Omental fat pad (tissue), 3 donors: ENCODE measurements at regions not wholly inside any gene's neighbourhood (a gene's known extent, or its start where the extent isn't known, plus 50 kb on each side); places are given as distances from the start of the nearest gene placed in this dataset.
"Not testable (repeated sequence)": the region's sequence is repeated elsewhere in the genome, so short reads cannot be mapped to it uniquely, and the experiment has no call there.

Experiments
- ATAC-seq: fragments of 150-250 bp; one replicate; pipeline ENCODE4 v1.9.1; 2016; ENCODE audit warnings: mild to moderate bottlenecking, moderate library complexity; ENCODE audit not compliant: low FRiP score
- DNase-seq: peaks from one replicate; pipeline ENCODE4 v3.0.0-alpha.2; 2019; ENCODE audit warnings: low spot score
- TF ChIP-seq, protein P1 (sequence below), 3 donors: fragments of 450-650 bp; IDR thresholded peaks; one replicate each; pipeline ENCODE4 v1.5.1; 2016 to 2017; ENCODE audit warnings: antibody characterized with exemption in 3 of 3, mild to moderate bottlenecking in 3 of 3, moderate library complexity in 2 of 3

DNA sequence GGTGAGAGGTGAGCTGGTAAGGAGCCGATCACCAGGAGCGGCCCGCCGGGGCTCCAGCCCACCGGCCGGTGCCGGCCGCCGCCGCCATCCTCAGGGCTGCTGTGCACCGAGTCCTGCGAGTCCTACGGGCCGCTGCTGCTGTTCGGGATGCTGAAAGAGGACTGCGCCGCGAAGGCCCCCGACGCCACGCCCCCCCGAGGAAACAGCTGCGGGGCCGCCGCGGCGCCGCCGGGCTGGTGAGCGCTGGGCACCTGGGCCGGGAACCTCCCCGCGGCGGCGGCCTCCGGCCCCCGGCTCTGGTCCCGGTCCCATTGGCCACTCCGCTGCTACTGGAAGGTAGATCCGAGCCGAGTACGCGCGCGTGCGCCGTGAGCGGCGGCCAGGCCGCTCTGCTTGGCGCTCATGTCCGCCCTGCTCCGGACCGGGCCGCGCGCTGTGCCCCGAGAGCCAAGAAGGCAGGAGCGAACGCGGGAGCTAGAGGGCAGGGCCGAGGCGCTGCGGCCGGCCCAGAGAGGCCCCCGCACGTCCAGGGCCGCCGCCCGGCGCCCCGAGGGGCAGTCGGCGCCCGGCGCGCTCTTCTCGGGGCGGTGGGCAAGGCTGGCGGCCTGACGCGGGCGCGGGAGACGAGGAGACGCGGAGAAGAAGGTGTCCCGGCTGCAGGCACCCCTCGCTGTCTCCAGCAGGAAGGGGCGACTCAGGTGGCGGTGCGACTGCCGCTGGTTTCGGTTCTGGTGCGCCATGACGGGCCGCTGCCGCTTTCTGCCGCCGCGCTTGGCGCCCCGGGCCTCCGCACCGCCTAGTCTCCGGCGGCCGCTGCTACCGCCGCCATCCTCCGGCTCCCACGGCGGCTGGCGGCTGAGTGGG lies 121.3 kb upstream of the WIPF3 start:
- peak; percentile 34 for DNase-seq

DNA sequence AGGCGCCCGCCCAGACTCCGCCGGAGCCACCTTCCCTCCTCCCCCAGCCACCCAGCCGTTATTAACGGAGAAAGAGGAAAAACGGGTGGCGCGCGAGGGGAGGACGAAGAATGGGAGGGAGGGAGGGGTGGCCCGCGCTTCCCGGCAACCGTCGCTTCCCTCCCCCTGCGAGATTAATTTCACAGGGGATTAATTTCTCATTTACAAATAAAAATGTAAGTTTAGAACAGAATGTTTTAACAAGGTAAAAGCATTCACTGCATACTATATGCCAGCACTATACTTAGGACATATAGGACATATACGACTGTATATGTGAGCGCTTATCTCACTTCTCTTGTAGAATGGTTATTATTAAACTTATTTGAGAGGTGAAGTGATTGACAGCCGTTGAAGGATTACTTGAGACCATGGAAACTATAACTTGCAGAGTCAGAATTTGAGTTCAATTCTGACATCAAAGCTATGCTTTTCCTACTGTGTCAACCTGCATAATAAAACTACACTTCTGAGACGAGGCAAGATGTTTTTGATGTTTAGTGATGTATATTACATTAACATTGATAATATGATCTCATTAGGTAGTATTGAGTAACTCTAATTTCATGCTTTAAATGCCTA lies 120.5 kb upstream of the WIPF3 start:
- not testable (repeated sequence) for DNase-seq, ATAC-seq

More for the DNA sequence above, 121.3 kb upstream of the WIPF3 start:
- TF ChIP-seq, protein P1, sequence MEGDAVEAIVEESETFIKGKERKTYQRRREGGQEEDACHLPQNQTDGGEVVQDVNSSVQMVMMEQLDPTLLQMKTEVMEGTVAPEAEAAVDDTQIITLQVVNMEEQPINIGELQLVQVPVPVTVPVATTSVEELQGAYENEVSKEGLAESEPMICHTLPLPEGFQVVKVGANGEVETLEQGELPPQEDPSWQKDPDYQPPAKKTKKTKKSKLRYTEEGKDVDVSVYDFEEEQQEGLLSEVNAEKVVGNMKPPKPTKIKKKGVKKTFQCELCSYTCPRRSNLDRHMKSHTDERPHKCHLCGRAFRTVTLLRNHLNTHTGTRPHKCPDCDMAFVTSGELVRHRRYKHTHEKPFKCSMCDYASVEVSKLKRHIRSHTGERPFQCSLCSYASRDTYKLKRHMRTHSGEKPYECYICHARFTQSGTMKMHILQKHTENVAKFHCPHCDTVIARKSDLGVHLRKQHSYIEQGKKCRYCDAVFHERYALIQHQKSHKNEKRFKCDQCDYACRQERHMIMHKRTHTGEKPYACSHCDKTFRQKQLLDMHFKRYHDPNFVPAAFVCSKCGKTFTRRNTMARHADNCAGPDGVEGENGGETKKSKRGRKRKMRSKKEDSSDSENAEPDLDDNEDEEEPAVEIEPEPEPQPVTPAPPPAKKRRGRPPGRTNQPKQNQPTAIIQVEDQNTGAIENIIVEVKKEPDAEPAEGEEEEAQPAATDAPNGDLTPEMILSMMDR (IDR thresholded peaks at IDR 0.05): no peak
- ATAC-seq: peak; percentile 83

DNA sequence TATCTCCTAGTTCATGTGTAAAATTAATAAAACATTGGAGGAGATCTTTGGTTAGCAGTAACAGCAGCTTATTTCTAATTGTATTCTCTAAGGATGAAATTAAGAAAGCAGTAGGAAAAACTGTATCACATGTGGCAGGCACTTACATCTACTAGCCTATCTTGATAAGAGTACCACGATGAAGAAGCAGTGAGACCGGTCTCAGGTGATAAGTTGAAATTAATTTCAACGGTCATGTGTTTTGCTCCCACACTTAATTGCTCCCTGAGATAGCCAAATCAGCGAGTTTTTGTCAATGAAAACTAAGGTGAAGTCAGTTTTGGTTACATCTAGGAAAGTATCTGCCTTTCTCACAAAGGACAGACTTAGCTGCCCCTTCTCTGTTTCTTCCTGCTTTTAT lies 115.8 kb upstream of the WIPF3 start:
- not testable (repeated sequence) for DNase-seq, ATAC-seq

DNA sequence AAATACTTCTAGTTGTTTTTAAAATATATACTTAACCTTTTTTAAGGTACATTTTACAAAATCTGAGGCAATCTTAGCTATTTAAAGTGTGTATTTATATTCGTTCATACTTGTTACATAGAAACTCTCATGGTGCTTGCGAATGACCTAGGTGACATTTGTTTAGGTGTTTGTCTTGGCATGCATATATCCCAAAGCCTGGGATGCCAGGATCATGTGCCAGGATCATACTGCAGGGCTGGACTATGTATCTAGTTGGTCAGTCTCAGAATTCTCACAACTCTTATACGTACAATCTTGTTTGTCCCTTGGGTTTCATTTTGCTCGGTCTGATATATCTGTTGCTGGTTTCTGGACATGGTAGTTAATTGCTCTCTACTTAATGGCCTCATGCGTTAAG lies 109.9 kb upstream of the WIPF3 start:
- DNase-seq, ATAC-seq: not testable (repeated sequence)

GRCh38 chr7:29699723-29700122 lies 106.6 kb upstream of the WIPF3 start:
- not testable (repeated sequence) for ATAC-seq, DNase-seq

GRCh38 chr7:29701540-29701939 lies 104.8 kb upstream of the WIPF3 start:
- not testable (repeated sequence) for ATAC-seq, DNase-seq

GRCh38 chr7:29703830-29704229 lies 102.5 kb upstream of the WIPF3 start:
- not testable (repeated sequence) for ATAC-seq, DNase-seq

- not testable (repeated sequence) for ATAC-seq
Measured at GRCh38 chr7:29709002-29709401, 97.3 kb upstream of the WIPF3 start.

GRCh38 chr7:29723127-29723526 lies 83.2 kb upstream of the WIPF3 start:
- not testable (repeated sequence) for DNase-seq
- peak; percentile 88 for ATAC-seq

More at GRCh38 chr7:29709002-29709401, 97.3 kb upstream of the WIPF3 start:
- DNase-seq: not testable (repeated sequence)

DNA sequence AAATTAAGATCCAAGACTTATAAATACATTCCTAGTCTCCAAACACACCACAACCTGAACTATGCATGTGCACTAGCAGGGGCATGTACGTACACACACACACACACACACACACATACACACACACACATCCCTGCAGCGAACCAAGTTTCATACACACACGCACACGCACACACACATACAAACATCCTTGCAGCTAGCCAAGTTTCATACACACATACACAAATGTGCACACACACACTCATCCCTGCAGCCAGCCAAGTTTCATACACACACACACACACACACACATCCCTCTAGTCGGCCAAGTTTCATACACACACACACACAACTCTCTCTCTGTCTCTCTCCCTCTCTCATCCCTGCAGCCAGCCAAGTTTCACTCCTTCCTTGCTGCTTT lies 82.7 kb upstream of the WIPF3 start:
- TF ChIP-seq, protein P1 (IDR thresholded peaks at IDR 0.05): no peak
- ATAC-seq (peak; percentile 14), DNase-seq (no peak)

GRCh38 chr7:29729534-29730165 lies 76.7 kb upstream of the WIPF3 start:
- ATAC-seq: not testable (repeated sequence)

GRCh38 chr7:29734246-29734731 lies 72.0 kb upstream of the WIPF3 start:
- no peak for DNase-seq
- ATAC-seq: no peak
- TF ChIP-seq, protein P1 (IDR thresholded peaks at IDR 0.05): no peak

More at GRCh38 chr7:29729534-29730165, 76.7 kb upstream of the WIPF3 start:
- DNase-seq: not testable (repeated sequence)

DNA sequence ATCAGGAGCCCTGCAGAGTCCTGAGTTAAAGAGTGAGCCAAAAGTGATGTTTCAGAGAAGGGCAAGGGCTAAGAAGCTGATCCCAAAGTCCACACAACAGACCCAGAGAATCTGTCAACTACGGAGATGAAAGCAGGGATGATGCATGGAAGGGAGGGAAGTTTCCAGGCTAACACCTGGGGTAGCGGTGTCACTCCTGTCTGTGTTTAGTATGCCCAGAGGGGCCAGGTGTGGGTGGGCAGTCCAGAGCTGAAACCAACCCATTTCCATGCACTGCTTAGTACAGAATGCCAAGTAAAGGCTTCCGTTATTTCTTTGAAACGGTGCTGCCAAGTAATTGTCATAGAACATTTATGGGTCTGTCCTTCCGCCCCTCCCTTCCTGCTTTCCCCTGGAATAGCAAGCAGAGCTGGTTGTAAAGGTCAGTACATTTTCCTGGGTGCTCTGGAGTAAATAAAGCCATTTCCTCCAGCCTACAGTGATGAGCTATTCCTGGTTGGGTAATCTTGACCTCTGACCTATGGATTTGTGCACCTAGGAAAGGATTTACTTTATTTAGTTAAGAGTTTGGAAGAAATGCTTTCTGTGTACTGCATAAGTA lies 58.6 kb upstream of the WIPF3 start:
- ATAC-seq: peak; percentile 67
- not testable (repeated sequence) for DNase-seq
